ENCODE measurements at regions not wholly inside any gene's neighbourhood (a gene's known extent, or its start where the extent isn't known, plus 50 kb on each side); places are given as distances from the start of the nearest gene placed in this dataset.

- intact Hi-C loops (cut with micrococcal nuclease): no loop called here
- no peaks in the 10 kb centered on the region for H4K20me1 ChIP-seq (ENCODE audit: insufficient read depth, low read length)
- WGBS, 2 experiments (ENCODE audit: extremely low coverage in 2 of 2, insufficient read length in 1 of 2): no CpG with 5 or more reads among the region's 18 CpGs
Measured at GRCh38 chr20:30594112-30594511, 663.4 kb upstream of the DEFB115 start.

More at GRCh38 chr20:30594112-30594511, 663.4 kb upstream of the DEFB115 start:
- H2BK20ac ChIP-seq (ENCODE audit: low read depth, low read length): no peak overlapping the region
- H3K4ac ChIP-seq (ENCODE audit: low read depth, low read length): no peak overlapping the region
- no peak overlapping the region for H4K8ac ChIP-seq (ENCODE audit: low read depth in 2 of 2, low read length in 2 of 2)
- no peak overlapping the region for H2AK5ac ChIP-seq (ENCODE audit: low read depth, low read length)
- TF ChIP-seq RAD21 (IDR thresholded peaks at IDR 0.05; ENCODE audit: low read length) (no peak), SMC3 (IDR thresholded peaks at IDR 0.05; ENCODE audit: low read depth, low read length) (no peak), NFE2L2 (IDR thresholded peaks at IDR 0.05; ENCODE audit: low read depth, low read length) (no peak), FOS (IDR thresholded peaks at IDR 0.05; ENCODE audit: low read depth, low read length) (no peak), USF2 (IDR thresholded peaks at IDR 0.05; ENCODE audit: low read depth, low read length) (no peak), MAFK (IDR thresholded peaks at IDR 0.05; ENCODE audit: low read depth, low read length) (no peak), POLR2A (IDR thresholded peaks at IDR 0.05; ENCODE audit: low read depth, low read length) (no peak), CHD1 (IDR thresholded peaks at IDR 0.05; ENCODE audit: low read depth, low read length) (no peak)
- no peak overlapping the region for H2AFZ ChIP-seq (replicated peaks; ENCODE audit: low read length, poor library complexity)
- H2BK5ac ChIP-seq (ENCODE audit: low read depth, low read length, poor library complexity, severe bottlenecking): no peak overlapping the region
- ChIA-PET CTCF (no interaction called here), POLR2A (ENCODE audit: unreplicated experiment) (no interaction called here)
- no TSS peak for BruUV-seq (replicated peaks)
- H3K36me3 ChIP-seq (ENCODE audit: control insufficient read depth, insufficient read depth, low read length): no peaks in the 10 kb centered on the region
- H3K27me3 ChIP-seq (ENCODE audit: control insufficient read depth, insufficient read depth, low read length): no peaks in the 10 kb centered on the region
- H3K9ac ChIP-seq (ENCODE audit: low read depth, low read length): no peak overlapping the region
- H2AK9ac ChIP-seq (replicated peaks; ENCODE audit: low read depth, low read length, poor library complexity): no peak overlapping the region
- no peaks in the 10 kb centered on the region for H3K4me1 ChIP-seq (ENCODE audit: control insufficient read depth, insufficient read depth, low read length)
- no peak overlapping the region for H3K4me2 ChIP-seq (ENCODE audit: low read depth, low read length)
- H4K5ac ChIP-seq (ENCODE audit: low read depth, low read length): no peak overlapping the region
- H3K27ac ChIP-seq (ENCODE audit: insufficient read depth, low read length): no peak overlapping the region
- no peak overlapping the region for H2BK120ac ChIP-seq (ENCODE audit: low read depth, low read length)
- DNase-seq: no peak
- H3K56ac ChIP-seq (ENCODE audit: extremely low read depth, insufficient read depth, low read length): no peak overlapping the region
- no peaks in the 10 kb centered on the region for H3K9me1 ChIP-seq (ENCODE audit: insufficient read depth, low read length)
- no peak overlapping the region for H3K4me3 ChIP-seq (ENCODE audit: insufficient read depth, low read depth, low read length)
- no peak for ATAC-seq (ENCODE audit: low read depth)
- no peak overlapping the region for H3K23ac ChIP-seq (ENCODE audit: low read depth, low read length)
- no peak overlapping the region for H3K18ac ChIP-seq (ENCODE audit: low read depth, low read length)
- H3K79me1 ChIP-seq (ENCODE audit: low read depth in 1 of 2, low read length in 2 of 2): no peaks in the 10 kb centered on the region
- H2BK15ac ChIP-seq (ENCODE audit: low read depth, low read length): no peak overlapping the region
- H3K9me3 ChIP-seq (ENCODE audit: control insufficient read depth, insufficient read depth, low read length): peaks cover 21% of the 10 kb centered on the region
- in situ Hi-C loops (cut with MboI; ENCODE audit: low sequenced_read_pairs) (no loop called here), dilution Hi-C loops (cut with HindIII; ENCODE audit: low sequenced_read_pairs, unreplicated experiment) (no loop called here)
- H3K14ac ChIP-seq (replicated peaks; ENCODE audit: low read depth, low read length): no peak overlapping the region
- no peak overlapping the region for H4K91ac ChIP-seq (ENCODE audit: insufficient read depth, low read depth, low read length)
